Activated naive CD8-positive, alpha-beta T cell (primary cell): ENCODE measurements at regions not wholly inside any gene's neighbourhood (a gene's known extent, or its start where the extent isn't known, plus 50 kb on each side); places are given as distances from the start of the nearest gene placed in this dataset.

Source experiments
- H3K27ac Mint-ChIP-seq: one replicate; pipeline ENCODE4 v1.8.0; 2021; ENCODE audit warnings: mixed read lengths
- H3K27me3 Mint-ChIP-seq: one replicate; pipeline ENCODE4 v1.8.0; 2021; ENCODE audit warnings: mixed read lengths
- H3K36me3 Mint-ChIP-seq: one replicate; pipeline ENCODE4 v1.8.0; 2021; ENCODE audit warnings: mixed read lengths
- H3K4me1 Mint-ChIP-seq: one replicate; pipeline ENCODE4 v1.8.0; 2021; ENCODE audit warnings: low read depth, mixed read lengths
- H3K4me3 Mint-ChIP-seq: one replicate; pipeline ENCODE4 v1.8.0; 2021; ENCODE audit warnings: mild to moderate bottlenecking, mixed read lengths
- H3K9me3 Mint-ChIP-seq: one replicate; pipeline ENCODE4 v1.8.0; 2021; ENCODE audit warnings: low read depth, mixed read lengths

GRCh38 chr18:56119681-56120080 is 518.7 kb downstream of the TXNL1 start:
- Mint-ChIP-seq H3K27ac (no peak overlapping the region), H3K4me1 (no peaks in the 10 kb centered on the region), H3K36me3 (no peaks in the 10 kb centered on the region), H3K4me3 (no peak overlapping the region), H3K9me3 (no peaks in the 10 kb centered on the region), H3K27me3 (no peaks in the 10 kb centered on the region)

GRCh38 chr18:56118422-56118821 is 520.0 kb downstream of the TXNL1 start:
- Mint-ChIP-seq H3K27me3 (no peaks in the 10 kb centered on the region), H3K4me3 (no peak overlapping the region), H3K36me3 (no peaks in the 10 kb centered on the region), H3K4me1 (no peaks in the 10 kb centered on the region), H3K27ac (no peak overlapping the region), H3K9me3 (no peaks in the 10 kb centered on the region)

- Mint-ChIP-seq H3K27ac (no peak overlapping the region), H3K4me1 (no peaks in the 10 kb centered on the region), H3K36me3 (no peaks in the 10 kb centered on the region), H3K4me3 (no peak overlapping the region), H3K27me3 (no peaks in the 10 kb centered on the region), H3K9me3 (no peaks in the 10 kb centered on the region)
These were observed 523.0 kb downstream of the TXNL1 start for GRCh38 chr18:56115071-56116015.

GRCh38 chr18:56112984-56113383 is 525.0 kb upstream of the TCF4 start:
- no peaks in the 10 kb centered on the region for H3K36me3 Mint-ChIP-seq
- no peak overlapping the region for H3K27ac Mint-ChIP-seq
- H3K4me3 Mint-ChIP-seq, result no peak overlapping the region
- no peaks in the 10 kb centered on the region for H3K27me3 Mint-ChIP-seq
- no peaks in the 10 kb centered on the region for H3K9me3 Mint-ChIP-seq
- no peaks in the 10 kb centered on the region for H3K4me1 Mint-ChIP-seq

GRCh38 chr18:56112013-56112749 is 524.2 kb upstream of the TCF4 start:
- H3K27ac Mint-ChIP-seq, result no peak overlapping the region
- H3K36me3 Mint-ChIP-seq, result no peaks in the 10 kb centered on the region
- no peak overlapping the region for H3K4me3 Mint-ChIP-seq
- no peaks in the 10 kb centered on the region for H3K27me3 Mint-ChIP-seq
- H3K4me1 Mint-ChIP-seq, result no peaks in the 10 kb centered on the region
- no peaks in the 10 kb centered on the region for H3K9me3 Mint-ChIP-seq

- Mint-ChIP-seq H3K27me3 (no peaks in the 10 kb centered on the region), H3K9me3 (peaks cover 7% of the 10 kb centered on the region), H3K27ac (no peak overlapping the region), H3K36me3 (no peaks in the 10 kb centered on the region), H3K4me3 (no peak overlapping the region), H3K4me1 (no peaks in the 10 kb centered on the region)
These were observed 521.8 kb upstream of the TCF4 start for GRCh38 chr18:56109757-56110156.

- Mint-ChIP-seq H3K4me3 (no peak overlapping the region), H3K36me3 (no peaks in the 10 kb centered on the region), H3K9me3 (peaks cover 15% of the 10 kb centered on the region), H3K27me3 (no peaks in the 10 kb centered on the region), H3K4me1 (no peaks in the 10 kb centered on the region), H3K27ac (no peak overlapping the region)
These were observed 520.7 kb upstream of the TCF4 start for GRCh38 chr18:56108478-56109367.

GRCh38 chr18:56107821-56108477 is 520.0 kb upstream of the TCF4 start:
- H3K36me3 Mint-ChIP-seq, result no peaks in the 10 kb centered on the region
- no peaks in the 10 kb centered on the region for H3K27me3 Mint-ChIP-seq
- no peak overlapping the region for H3K4me3 Mint-ChIP-seq
- no peaks in the 10 kb centered on the region for H3K4me1 Mint-ChIP-seq
- H3K27ac Mint-ChIP-seq, result no peak overlapping the region
- H3K9me3 Mint-ChIP-seq, result peaks cover 21% of the 10 kb centered on the region

GRCh38 chr18:56100090-56100722 is 512.2 kb upstream of the TCF4 start:
- Mint-ChIP-seq H3K4me1 (no peaks in the 10 kb centered on the region), H3K27me3 (no peaks in the 10 kb centered on the region), H3K27ac (no peak overlapping the region), H3K4me3 (no peak overlapping the region), H3K9me3 (peaks cover 17% of the 10 kb centered on the region), H3K36me3 (no peaks in the 10 kb centered on the region)

GRCh38 chr18:56097621-56098020 is 509.6 kb upstream of the TCF4 start:
- no peaks in the 10 kb centered on the region for H3K9me3 Mint-ChIP-seq
- H3K4me3 Mint-ChIP-seq, result no peak overlapping the region
- no peak overlapping the region for H3K27ac Mint-ChIP-seq
- no peaks in the 10 kb centered on the region for H3K4me1 Mint-ChIP-seq
- H3K36me3 Mint-ChIP-seq, result no peaks in the 10 kb centered on the region
- H3K27me3 Mint-ChIP-seq, result peaks cover under 1% of the 10 kb centered on the region

- H3K4me3 Mint-ChIP-seq, result no peak overlapping the region
- peaks cover 4% of the 10 kb centered on the region for H3K27me3 Mint-ChIP-seq
- no peaks in the 10 kb centered on the region for H3K36me3 Mint-ChIP-seq
- H3K27ac Mint-ChIP-seq, result no peak overlapping the region
- no peaks in the 10 kb centered on the region for H3K4me1 Mint-ChIP-seq
- H3K9me3 Mint-ChIP-seq, result no peaks in the 10 kb centered on the region
These were observed 508.9 kb upstream of the TCF4 start for GRCh38 chr18:56096861-56097260.

GRCh38 chr18:56089612-56090258 is 501.7 kb upstream of the TCF4 start:
- no peaks in the 10 kb centered on the region for H3K4me1 Mint-ChIP-seq
- H3K36me3 Mint-ChIP-seq, result no peaks in the 10 kb centered on the region
- no peaks in the 10 kb centered on the region for H3K9me3 Mint-ChIP-seq
- H3K27me3 Mint-ChIP-seq, result peaks cover 4% of the 10 kb centered on the region
- no peak overlapping the region for H3K27ac Mint-ChIP-seq
- H3K4me3 Mint-ChIP-seq, result no peak overlapping the region

- Mint-ChIP-seq H3K36me3 (no peaks in the 10 kb centered on the region), H3K9me3 (no peaks in the 10 kb centered on the region), H3K4me3 (no peak overlapping the region), H3K27me3 (no peaks in the 10 kb centered on the region), H3K4me1 (no peaks in the 10 kb centered on the region), H3K27ac (no peak overlapping the region)
These were observed 498.8 kb upstream of the TCF4 start for GRCh38 chr18:56086786-56087185.
